SK-N-SH treated with all-trans-retinoic acid at 6 μM for 48 hours (cell line): ENCODE measurements at regions not wholly inside any gene's neighbourhood (a gene's known extent, or its start where the extent isn't known, plus 50 kb on each side); places are given as distances from the start of the nearest gene placed in this dataset.

Experiments
- ATAC-seq: fragments of 200-7000 bp; cut with Tn5 transposase; 3 replicates; pipeline ENCODE4 v1.9.1; 2020; ENCODE audit warnings: mild to moderate bottlenecking, moderate library complexity
- ARNTL ChIP-seq: fragments of 450-650 bp; formaldehyde crosslinking; IDR thresholded peaks from 2 replicates; pipeline ENCODE4 v1.5.0; 2020; ENCODE audit warnings: low read depth, mild to moderate bottlenecking, moderate library complexity, borderline replicate concordance
- BACH2 ChIP-seq: fragments of 250-450 bp; sonication (Bioruptor Pico); IDR thresholded peaks from 2 replicates; pipeline ENCODE4 v1.9.0; 2021; ENCODE audit warnings: mild to moderate bottlenecking, borderline replicate concordance
- CSDC2 ChIP-seq: fragments of 250-450 bp; sonication (Bioruptor Pico); IDR thresholded peaks from 2 replicates; pipeline ENCODE4 v1.5.0; 2020; ENCODE audit warnings: mild to moderate bottlenecking, moderate library complexity
- ESRRG ChIP-seq: fragments of 250-450 bp; sonication (Bioruptor Pico); IDR thresholded peaks from 2 replicates; pipeline ENCODE4 v1.6.1; 2021; ENCODE audit warnings: mild to moderate bottlenecking
- GLIS3 ChIP-seq: fragments of 250-450 bp; sonication (Bioruptor Pico); IDR thresholded peaks from 2 replicates; pipeline ENCODE4 v1.5.0; 2020; ENCODE audit warnings: mild to moderate bottlenecking, moderate library complexity
- ISL1 ChIP-seq: fragments of 250-450 bp; sonication (Bioruptor Pico); IDR thresholded peaks from 2 replicates; pipeline ENCODE4 v2.1.2; 2022; ENCODE audit warnings: mild to moderate bottlenecking, moderate library complexity
- OSR1 ChIP-seq: fragments of 250-450 bp; sonication (Bioruptor Pico); IDR thresholded peaks from 2 replicates; pipeline ENCODE4 v1.8.0; 2022; ENCODE audit warnings: moderate library complexity, mild to moderate bottlenecking, inconsistent platforms
- PPARA ChIP-seq: fragments of 250-450 bp; sonication (Bioruptor Pico); IDR thresholded peaks from 2 replicates; pipeline ENCODE4 v1.5.0; 2020; ENCODE audit warnings: mild to moderate bottlenecking, borderline replicate concordance
- RARB ChIP-seq: fragments of 250-450 bp; sonication (Bioruptor Pico); IDR thresholded peaks from 2 replicates; pipeline ENCODE4 v1.8.0; 2021; ENCODE audit warnings: mild to moderate bottlenecking, moderate library complexity
- SNAI2 ChIP-seq: fragments of 250-450 bp; sonication (Bioruptor Pico); IDR thresholded peaks from 2 replicates; pipeline ENCODE4 v1.5.0; 2020; ENCODE audit warnings: mild to moderate bottlenecking, moderate library complexity
- TCF4 ChIP-seq: fragments of 250-450 bp; sonication (Bioruptor Pico); IDR thresholded peaks from 2 replicates; pipeline ENCODE4 v1.8.0; 2021; ENCODE audit warnings: mild to moderate bottlenecking, moderate library complexity, borderline replicate concordance
- ZC3H10 ChIP-seq: fragments of 250-450 bp; sonication (Bioruptor Pico); IDR thresholded peaks from 2 replicates; pipeline ENCODE4 v1.5.1; 2021; ENCODE audit warnings: mild to moderate bottlenecking, moderate library complexity
- ZFP3 ChIP-seq: fragments of 250-450 bp; sonication (Bioruptor Pico); IDR thresholded peaks from 2 replicates; pipeline ENCODE4 v1.5.0; 2020; ENCODE audit warnings: mild to moderate bottlenecking, moderate library complexity
- ZFP30 ChIP-seq: fragments of 450-650 bp; formaldehyde crosslinking; IDR thresholded peaks from 2 replicates; pipeline ENCODE4 v1.5.0; 2022; ENCODE audit warnings: mild to moderate bottlenecking, moderate library complexity
- ZNF565 ChIP-seq: fragments of 450-650 bp; formaldehyde crosslinking; conservative IDR thresholded peaks from 2 replicates; pipeline ENCODE4 v1.5.0; 2020; ENCODE audit warnings: low read depth, mild to moderate bottlenecking, moderate library complexity
- ZNF70 ChIP-seq: fragments of 450-650 bp; formaldehyde crosslinking; IDR thresholded peaks from 2 replicates; pipeline ENCODE4 v1.5.0; 2020; ENCODE audit warnings: mild to moderate bottlenecking, moderate library complexity
- TF ChIP-seq, protein P1 (sequence below): fragments of 250-450 bp; sonication (Bioruptor Pico); IDR thresholded peaks from 2 replicates; pipeline ENCODE4 v1.5.1; 2020; ENCODE audit warnings: low read depth, mild to moderate bottlenecking, moderate library complexity
- TF ChIP-seq, protein P2 (sequence below): fragments of 250-450 bp; sonication (Bioruptor Pico); IDR thresholded peaks from 2 replicates; pipeline ENCODE4 v1.5.1; 2021; ENCODE audit warnings: mild to moderate bottlenecking, moderate library complexity
- TF ChIP-seq, protein P3 (sequence below): fragments of 250-450 bp; sonication (Bioruptor Pico); IDR thresholded peaks from 2 replicates; pipeline ENCODE4 v1.8.0; 2020; ENCODE audit warnings: mild to moderate bottlenecking, moderate library complexity, borderline replicate concordance
- TF ChIP-seq, protein P4 (sequence below): fragments of 250-450 bp; sonication (Bioruptor Pico); IDR thresholded peaks from 2 replicates; pipeline ENCODE4 v1.8.0; 2021; ENCODE audit warnings: low read depth, mild to moderate bottlenecking, moderate library complexity, borderline replicate concordance

DNA sequence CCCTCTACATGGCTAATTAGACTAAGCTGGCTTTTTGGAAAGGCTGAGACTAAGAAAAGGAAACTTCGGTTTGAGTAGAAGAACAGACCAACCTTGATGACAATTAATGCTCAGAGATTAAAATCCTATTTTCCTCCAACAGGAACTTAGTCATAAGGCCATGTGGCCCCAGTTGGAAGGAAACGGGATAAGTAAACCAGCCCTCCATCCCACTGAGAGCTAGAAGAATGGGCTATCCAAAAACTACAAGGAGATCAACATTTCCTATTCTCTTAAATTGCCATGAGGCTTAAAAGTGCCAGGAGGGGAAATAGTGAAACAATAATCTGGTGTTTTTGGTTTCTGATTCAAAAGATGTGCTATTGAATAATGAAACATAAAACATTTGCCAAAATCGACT lies 216.6 kb downstream of the PAX3 start:
- TF ChIP-seq ZNF70 (CRISPR knock-in tag) (no peak), OSR1 (CRISPR knock-in tag) (no peak), PPARA (CRISPR knock-in tag) (no peak)
- TF ChIP-seq, protein P1, sequence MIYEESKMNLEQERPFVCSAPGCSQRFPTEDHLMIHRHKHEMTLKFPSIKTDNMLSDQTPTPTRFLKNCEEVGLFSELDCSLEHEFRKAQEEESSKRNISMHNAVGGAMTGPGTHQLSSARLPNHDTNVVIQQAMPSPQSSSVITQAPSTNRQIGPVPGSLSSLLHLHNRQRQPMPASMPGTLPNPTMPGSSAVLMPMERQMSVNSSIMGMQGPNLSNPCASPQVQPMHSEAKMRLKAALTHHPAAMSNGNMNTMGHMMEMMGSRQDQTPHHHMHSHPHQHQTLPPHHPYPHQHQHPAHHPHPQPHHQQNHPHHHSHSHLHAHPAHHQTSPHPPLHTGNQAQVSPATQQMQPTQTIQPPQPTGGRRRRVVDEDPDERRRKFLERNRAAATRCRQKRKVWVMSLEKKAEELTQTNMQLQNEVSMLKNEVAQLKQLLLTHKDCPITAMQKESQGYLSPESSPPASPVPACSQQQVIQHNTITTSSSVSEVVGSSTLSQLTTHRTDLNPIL (CRISPR knock-in tag), result no peak
- TF ChIP-seq, protein P2, sequence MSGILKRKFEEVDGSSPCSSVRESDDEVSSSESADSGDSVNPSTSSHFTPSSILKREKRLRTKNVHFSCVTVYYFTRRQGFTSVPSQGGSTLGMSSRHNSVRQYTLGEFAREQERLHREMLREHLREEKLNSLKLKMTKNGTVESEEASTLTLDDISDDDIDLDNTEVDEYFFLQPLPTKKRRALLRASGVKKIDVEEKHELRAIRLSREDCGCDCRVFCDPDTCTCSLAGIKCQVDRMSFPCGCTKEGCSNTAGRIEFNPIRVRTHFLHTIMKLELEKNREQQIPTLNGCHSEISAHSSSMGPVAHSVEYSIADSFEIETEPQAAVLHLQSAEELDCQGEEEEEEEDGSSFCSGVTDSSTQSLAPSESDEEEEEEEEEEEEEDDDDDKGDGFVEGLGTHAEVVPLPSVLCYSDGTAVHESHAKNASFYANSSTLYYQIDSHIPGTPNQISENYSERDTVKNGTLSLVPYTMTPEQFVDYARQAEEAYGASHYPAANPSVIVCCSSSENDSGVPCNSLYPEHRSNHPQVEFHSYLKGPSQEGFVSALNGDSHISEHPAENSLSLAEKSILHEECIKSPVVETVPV, result no peak
- TF ChIP-seq, protein P3, sequence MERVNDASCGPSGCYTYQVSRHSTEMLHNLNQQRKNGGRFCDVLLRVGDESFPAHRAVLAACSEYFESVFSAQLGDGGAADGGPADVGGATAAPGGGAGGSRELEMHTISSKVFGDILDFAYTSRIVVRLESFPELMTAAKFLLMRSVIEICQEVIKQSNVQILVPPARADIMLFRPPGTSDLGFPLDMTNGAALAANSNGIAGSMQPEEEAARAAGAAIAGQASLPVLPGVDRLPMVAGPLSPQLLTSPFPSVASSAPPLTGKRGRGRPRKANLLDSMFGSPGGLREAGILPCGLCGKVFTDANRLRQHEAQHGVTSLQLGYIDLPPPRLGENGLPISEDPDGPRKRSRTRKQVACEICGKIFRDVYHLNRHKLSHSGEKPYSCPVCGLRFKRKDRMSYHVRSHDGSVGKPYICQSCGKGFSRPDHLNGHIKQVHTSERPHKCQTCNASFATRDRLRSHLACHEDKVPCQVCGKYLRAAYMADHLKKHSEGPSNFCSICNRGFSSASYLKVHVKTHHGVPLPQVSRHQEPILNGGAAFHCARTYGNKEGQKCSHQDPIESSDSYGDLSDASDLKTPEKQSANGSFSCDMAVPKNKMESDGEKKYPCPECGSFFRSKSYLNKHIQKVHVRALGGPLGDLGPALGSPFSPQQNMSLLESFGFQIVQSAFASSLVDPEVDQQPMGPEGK (CRISPR knock-in tag), result no peak
- no peak for ATAC-seq

DNA sequence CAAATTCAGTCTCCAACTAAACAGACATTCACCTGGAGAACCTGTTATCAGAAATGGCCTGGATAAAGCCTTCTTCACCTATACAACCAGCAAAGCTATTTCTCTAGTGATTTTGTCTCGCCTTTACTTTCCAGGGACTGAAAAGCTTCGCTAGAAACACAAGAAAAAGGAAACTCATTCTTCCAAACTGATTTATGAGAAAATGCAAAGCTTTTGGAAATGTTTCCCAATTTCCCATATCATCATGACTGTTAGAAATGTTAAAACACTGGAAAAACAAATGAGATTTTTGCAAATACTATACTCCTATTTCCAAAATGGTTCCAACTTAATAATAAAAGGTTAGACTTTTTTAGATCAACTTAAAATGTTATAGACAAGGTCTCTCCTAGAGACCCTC lies 218.7 kb downstream of the PAX3 start:
- TF ChIP-seq, protein P2, result no peak
- TF ChIP-seq, protein P1 (CRISPR knock-in tag), result no peak
- ATAC-seq, result no peak

DNA sequence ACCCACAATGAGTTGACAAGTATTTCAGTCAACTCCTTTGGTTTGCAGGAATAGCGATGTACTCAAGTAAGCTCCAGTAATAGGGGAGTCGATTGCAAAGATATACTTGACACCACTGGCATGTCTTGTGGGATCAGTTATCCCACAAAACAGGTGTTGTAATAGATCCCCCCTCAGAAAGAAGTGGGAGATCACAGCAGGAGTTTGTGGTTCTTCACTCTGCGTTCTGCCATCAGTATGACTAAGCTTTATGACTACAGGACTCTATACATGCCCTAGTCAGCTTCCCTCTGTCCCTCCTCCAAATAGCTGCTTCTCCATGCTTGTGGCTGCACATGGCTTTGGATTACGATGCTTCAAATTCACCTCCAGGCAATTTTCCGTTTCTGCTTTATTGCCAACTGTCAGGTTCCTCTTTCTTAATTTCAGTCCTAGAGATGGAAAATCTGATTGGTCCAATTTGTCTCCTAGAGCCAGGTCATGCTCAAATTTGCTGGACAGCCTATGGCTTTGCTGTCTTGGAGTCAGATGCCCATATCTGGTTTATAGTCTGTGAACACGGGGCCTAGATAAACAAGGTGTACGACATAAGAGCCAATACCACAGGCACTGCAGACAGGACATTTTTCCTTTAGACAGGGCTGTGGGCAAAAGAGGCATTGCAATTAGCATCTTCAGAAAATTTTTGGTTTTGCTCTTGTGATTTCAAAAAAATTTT lies 221.7 kb downstream of the PAX3 start:
- no peak for TF ChIP-seq ZFP30 (CRISPR knock-in tag)
- no peak for TF ChIP-seq CSDC2 (CRISPR knock-in tag)
- TF ChIP-seq, protein P4, sequence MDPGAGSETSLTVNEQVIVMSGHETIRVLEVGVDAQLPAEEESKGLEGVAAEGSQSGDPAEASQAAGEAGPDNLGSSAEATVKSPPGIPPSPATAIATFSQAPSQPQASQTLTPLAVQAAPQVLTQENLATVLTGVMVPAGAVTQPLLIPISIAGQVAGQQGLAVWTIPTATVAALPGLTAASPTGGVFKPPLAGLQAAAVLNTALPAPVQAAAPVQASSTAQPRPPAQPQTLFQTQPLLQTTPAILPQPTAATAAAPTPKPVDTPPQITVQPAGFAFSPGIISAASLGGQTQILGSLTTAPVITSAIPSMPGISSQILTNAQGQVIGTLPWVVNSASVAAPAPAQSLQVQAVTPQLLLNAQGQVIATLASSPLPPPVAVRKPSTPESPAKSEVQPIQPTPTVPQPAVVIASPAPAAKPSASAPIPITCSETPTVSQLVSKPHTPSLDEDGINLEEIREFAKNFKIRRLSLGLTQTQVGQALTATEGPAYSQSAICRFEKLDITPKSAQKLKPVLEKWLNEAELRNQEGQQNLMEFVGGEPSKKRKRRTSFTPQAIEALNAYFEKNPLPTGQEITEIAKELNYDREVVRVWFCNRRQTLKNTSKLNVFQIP, result no peak
- no peak for TF ChIP-seq ZFP3 (CRISPR knock-in tag)
- TF ChIP-seq, protein P1 (CRISPR knock-in tag), result no peak
- TF ChIP-seq GLIS3 (CRISPR knock-in tag), result no peak
- no peak for TF ChIP-seq TCF4 (CRISPR knock-in tag)
- TF ChIP-seq ARNTL, result no peak
- no peak for TF ChIP-seq ZC3H10 (CRISPR knock-in tag)
- no peak for TF ChIP-seq ZNF565
- no peak for TF ChIP-seq BACH2
- no peak for TF ChIP-seq ISL1 (CRISPR knock-in tag)
- no peak for TF ChIP-seq ZNF70 (CRISPR knock-in tag)
- no peak for TF ChIP-seq SNAI2 (CRISPR knock-in tag)
- TF ChIP-seq PPARA (CRISPR knock-in tag), result no peak
- no peak for TF ChIP-seq ESRRG (CRISPR knock-in tag)
- TF ChIP-seq OSR1 (CRISPR knock-in tag), result no peak
- no peak for TF ChIP-seq RARB (CRISPR knock-in tag)

More for the DNA sequence above, 221.7 kb downstream of the PAX3 start:
- no peak for ATAC-seq
